NCI-H69 (cell line): ENCODE measurements at regions not wholly inside any gene's neighbourhood (a gene's known extent, or its start where the extent isn't known, plus 50 kb on each side); places are given as distances from the start of the nearest gene placed in this dataset.
A peak's percentile ranks its signal among the peaks of the same experiment; 100 is the strongest.

Experiments used
- DNase-seq: peaks from one replicate; lab custom pipeline; 2025; lab: John Stamatoyannopoulos, UW

DNA sequence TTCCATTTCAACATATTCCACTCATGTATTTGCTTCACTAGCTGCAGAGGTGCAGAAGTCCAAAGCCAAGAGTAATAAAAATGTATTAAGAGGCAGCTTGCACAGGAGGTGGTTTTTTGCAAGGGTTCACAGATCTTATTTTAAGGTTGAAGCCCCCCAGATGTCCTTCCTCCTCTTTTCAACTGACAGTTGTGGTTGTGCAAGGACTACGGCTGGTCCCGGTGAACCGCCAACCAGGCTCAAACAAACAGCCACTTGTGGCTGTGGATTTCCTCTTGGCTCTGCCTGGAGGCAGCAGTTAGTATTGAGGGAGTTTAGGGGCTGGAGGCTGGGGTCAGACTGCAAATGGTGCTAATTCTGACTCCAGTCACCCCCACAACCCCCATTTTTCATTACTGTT is 240.7 kb upstream of the TBC1D5 start:
- no peak for DNase-seq

DNA sequence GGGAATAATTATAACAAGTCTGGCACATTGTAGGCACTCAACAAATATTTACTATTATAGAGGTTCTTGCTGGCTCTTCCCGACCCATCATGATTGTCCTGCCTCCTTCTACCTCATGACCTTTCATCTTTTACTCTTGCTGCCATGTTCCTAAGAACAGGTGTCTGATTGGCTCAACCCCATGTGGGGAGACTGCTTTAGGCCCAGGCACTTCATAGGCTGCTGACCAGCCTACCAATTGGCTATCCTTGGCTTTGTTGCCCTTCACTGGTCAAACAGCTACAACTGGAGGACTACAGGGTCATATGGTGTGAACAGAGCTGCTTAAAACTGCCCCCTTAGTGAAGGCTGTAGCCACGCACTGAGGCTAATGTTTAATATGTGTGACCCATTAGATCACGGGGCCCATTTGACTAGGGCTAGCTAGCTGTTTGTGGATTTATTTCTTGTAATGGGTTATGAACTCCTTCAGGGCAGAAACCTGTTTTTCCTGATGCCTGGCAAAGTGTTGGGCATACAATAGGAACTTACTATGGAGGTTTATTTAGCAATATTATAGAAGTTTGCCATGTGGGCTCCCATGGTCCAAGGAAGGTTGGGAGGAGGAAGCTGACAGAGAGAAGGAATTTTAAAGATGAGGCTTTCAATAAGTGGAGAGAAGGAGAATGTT is 239.9 kb upstream of the TBC1D5 start:
- no peak for DNase-seq

DNA sequence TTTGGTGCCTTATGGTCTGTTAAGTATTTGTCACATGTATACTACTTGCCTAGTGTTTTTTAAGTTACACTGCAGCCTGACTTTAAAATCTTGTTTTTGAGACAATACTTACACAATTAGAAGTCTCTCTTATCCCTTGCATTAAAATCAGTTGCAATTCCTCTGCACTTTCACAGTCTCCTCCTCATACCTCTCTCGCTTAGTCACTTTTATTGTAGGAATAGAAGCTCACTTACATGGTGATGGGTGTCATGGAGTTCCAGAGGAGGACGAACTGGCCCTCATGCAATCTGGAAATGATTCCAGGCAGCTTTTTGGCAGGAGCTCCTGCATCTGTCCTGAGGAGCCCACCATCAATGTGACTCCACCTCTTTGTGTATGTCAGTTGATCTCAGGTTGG is 238.4 kb upstream of the TBC1D5 start:
- DNase-seq, result no peak

DNA sequence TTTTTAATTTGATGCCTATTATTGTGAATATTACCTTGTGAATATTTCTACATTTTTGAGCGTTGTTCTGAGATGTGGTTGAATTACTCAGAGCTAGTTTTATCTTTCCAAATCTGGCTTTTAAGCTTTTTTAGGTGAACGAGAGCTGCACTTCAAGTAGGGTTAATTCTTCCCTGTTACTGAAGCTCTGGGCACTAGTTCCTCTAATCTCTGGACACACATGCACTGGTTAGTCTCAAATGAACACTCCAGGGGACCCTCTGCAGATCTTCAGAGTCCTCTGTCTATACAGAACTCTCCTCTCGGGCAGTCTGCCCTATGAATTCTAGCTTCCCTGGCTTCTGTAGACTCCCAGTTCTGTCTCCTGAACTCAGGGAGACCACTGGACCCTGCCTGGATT is 237.5 kb upstream of the TBC1D5 start:
- no peak for DNase-seq

DNA sequence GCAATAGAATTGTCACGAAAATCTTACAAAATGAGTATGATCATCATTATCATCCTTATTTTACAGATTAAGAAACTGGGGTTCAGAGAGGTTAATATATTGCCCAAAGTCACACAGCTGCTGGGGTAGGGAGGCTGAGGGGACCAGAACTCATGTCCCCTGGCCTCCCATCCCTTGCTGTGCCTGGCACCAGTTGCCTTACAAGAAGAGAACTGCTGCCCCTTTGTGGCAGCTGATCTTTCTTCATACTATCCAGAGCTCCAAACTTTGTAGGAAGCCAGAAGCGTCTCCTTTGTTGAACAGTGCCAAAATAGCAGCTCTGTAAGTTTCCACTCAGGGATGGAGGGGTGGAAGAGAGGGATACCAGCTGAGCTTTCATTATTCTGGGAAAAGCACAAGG is 236.8 kb upstream of the TBC1D5 start:
- DNase-seq, result peak; percentile 35

DNA sequence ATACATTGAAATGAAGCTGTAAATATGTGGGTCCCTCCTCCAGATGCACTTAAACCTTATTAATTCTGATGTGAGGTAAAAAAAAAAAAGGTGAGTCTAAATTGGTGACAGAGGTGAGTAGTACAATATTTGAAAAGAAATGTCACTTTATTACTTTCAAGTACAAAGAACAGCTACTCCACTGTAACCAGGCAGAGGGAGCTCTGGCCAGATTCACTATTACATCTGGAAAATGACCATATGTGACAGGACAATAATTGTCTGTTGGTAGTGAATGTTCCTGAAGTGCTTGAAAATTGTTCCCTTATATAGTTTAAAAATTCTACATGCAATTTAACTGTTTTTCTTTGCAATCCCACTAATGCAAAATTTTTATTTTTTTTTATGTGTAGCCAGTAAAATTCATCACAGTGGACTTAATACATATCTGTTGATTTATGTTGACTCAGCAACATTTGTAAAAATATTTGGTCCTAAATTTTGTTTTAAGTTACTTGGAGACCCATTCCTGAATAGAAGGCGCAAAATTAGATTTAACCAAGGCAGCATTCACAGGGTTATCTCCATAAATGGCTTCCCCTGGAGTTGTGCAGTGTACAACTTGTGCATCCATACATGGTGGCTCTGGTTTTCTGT is 231.9 kb upstream of the TBC1D5 start:
- peak; percentile 41 for DNase-seq

DNA sequence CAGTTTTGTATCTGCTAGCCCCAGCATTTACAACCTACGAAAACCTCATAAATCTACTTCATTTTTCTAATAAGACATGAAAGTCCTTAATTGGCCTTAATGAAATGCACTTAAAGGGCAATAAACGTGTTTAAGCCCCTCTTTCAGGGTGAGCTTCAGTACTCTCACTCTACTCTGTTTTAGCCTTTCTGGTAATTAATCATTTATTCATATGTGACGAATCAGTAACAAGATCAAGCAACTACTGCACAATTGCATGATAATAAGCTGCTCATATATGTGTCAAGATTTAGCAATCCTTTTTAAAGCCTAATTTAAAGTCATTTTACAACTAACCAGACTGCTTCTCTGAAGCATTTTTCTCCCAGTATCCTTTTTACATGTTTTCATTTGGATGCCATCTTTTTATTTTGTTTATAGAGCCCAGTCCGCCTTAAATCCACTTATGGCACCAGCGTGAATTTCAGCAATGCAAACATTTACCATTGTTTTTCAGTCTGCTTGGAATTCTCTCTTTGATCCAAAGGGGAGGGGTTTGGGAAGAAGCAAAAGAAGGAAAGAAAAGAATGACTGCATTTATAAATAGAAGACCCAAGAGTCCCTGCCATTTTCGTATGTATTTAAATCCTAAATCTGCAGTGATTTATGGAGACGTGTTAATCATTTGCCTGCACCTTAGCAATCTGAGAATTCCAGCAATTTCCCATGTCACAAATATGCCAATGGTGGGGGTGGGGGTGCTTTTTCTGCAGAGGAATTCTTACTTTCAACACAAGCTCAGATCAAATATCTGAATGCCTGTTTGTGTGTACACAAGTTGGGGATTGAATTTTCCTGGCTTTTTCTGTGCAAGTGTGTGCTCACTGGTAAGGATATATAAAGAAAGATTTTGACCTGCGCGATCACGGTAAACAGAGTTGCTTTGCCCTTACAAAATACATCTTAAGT is 230.8 kb upstream of the TBC1D5 start:
- DNase-seq, result peak; percentile 81

DNA sequence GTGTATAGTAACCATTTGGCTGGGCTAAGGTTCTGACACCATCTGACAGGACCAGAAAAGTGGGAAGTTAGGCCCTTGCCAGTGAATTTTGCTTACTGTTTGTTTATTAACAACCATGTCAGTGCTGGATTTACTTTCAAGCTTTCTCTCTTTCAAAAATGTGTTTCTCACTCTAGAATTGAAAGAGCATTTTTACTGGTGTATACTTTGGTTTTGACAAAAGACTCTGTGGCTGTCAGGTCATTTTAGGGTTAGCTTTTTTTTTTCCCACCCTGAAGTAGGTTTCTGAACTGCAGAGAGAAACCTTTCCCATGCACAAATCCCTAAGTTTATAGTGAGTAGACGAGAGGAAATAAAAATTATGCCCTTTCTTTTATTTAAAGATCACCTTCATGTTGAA is 230.0 kb upstream of the TBC1D5 start:
- peak; percentile 41 for DNase-seq

DNA sequence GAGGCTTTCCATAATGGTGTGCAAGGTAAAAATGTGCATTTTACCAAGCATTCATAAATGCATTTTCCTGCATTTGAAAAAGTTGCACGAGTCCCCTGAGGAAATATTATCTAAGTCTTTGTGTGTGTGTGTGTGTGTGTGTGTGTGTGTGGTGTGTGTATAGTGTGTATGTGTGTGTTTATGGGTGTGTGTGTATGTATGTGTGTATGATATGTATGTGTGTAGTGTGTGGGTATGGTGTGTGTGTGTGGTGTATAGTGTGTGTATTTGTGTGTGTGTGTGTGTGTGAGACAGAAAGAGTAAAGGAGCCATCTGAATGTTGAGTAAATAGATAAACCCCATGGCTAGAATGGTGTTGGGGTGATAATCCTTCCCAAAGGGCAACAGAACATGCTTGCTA is 229.6 kb upstream of the TBC1D5 start:
- no peak for DNase-seq

DNA sequence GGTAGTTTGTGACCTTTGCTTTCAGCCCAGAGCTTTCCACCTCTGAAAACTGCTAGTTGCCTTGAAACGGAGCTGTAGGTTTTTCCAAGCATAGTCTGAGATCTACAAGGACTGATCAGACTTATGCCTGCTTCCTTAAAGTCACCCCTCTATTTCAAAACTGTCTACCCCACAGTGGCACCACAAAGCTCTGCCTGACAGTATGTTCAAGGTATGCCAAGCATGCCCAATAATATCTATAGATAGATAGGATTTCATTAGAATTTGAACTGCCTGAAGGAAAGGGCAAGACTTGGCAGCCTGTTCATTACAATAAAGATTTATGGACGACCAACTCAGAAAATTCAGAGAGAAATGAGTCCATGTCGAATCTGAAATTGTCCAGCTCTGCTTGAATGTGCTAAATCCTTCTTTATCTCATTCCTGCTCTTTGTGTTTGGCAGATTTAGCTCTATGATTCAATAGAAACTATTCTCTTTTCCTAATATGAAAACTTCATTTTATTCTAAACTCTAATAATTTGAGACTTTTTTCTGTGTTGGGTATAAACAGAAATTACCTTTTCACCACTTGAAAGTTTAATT is 227.6 kb upstream of the TBC1D5 start:
- DNase-seq, result no peak

DNA sequence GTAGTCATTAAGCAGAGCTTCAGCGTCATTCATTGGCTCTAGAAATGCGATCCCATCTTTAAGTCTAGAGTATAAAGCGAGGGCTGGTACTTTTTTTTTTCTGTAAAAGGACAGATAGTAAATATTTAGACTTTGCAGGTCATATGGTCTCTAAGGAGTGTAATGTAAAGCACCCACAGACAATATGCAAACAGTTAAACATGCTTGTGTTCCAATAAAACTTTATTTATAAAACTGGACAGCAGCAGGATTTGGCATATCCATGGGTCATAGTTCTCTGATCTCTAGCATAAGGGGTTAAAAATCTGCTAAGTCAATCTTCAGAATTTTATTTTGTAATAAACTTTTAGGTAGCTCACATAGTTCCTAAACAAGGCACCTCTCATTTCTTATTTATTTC is 226.8 kb upstream of the TBC1D5 start:
- no peak for DNase-seq

DNA sequence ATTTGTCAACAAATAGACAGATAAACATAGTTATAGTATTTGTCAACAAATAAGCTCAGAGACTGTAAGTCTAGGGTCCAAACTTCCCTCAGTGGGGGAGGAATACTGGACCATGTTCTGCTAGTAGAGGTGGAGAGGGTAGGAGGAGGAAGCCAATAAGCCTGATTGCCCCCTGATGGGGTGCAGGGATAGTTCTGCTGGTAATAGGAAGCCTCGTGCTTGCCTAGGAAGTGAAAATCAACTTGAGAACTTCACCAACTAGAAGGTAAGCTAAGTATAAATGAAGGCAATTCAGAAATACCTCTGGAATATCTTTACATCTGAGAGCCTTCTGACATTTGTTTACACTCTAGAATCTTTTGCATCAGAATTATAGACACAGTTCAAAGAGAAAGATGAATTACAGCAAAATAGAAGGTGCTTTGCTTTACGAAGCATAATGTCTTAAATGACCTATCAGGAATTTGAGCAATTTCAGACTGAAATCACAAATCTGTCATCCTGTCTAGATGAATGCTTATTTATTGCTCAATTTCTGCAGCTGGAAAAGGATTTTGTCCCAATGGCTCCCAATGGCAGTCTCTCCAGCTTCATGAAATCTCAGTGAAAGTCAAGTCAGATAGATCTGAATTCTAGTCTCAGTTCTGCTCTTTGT is 225.6 kb upstream of the TBC1D5 start:
- DNase-seq, result no peak

DNA sequence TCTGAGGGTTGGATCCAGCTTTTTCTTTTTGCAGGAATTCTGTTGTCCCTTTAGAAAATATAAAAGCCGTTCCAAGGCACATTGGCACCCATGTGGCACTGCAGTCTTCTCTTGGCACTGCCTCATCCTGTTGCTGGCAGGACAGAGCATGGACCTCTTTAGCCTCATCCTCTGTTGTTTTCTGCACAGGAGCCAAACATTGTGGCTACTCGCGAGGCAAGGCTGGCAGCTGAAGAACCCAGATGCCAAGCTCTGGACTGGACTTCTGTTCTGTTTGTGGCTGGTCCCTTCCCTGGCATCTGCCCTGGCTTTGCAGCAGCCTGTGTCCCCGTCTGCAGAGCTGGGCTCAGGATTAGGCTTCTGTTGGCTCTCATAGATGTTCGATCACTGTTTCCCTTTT is 224.7 kb upstream of the TBC1D5 start:
- no peak for DNase-seq

DNA sequence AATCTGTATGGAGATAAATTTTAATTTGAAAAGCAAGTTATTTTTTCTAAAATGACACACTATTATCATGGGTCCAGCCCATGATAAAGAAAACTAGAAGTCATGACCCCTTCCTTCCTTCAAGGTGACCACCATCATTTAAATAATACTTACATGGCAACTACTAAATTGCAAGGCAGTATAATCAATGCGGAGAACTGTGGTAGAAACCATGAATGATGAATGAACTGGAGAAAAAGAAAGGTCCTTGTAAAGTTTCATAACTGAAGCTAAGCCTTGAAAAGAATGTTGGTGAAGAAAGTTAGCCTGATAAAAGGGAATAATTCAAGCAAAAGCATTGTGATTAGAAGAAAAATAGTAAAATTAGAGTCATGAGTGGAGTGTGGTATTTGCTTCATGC is 222.9 kb upstream of the TBC1D5 start:
- DNase-seq, result no peak

DNA sequence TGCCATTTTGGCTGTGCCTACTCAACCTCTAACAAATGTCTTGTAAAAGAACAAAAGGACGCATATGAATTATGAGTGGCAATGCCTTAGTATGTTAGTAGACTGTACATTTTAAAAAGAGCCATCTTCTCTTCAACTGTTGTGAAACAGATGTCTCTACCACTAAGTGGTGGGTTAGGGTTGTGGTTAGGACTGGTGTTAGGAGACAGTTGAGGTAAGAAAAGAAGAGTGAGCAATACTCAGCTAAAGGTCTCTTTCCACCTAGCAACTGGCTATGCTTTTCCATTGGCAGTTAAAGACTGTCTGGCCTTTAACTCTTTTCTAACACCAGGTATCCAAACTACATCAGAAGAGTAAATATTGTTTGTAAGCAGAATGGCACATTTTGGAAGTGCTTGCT is 221.7 kb upstream of the TBC1D5 start:
- DNase-seq, result no peak

DNA sequence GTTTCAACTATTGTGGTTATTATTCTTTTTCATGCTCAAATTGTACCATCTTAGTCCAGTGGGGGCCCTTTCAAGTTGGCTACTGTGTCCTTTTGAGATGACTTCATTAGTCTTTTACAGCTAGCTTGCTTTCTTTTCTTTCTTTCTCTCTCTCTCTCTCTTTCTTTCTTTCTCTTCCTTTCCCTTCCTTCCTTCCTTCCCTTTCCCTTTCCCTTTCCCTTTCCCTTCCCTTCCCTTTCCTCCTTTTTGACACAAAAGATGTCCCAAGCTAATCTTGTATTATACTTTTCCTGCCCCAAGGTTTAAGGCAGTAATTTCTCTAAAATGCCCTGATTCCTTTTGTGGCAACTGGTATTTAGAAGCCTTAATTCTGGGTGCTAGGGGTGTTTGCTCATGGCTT is 213.0 kb upstream of the TBC1D5 start:
- DNase-seq, result no peak

DNA sequence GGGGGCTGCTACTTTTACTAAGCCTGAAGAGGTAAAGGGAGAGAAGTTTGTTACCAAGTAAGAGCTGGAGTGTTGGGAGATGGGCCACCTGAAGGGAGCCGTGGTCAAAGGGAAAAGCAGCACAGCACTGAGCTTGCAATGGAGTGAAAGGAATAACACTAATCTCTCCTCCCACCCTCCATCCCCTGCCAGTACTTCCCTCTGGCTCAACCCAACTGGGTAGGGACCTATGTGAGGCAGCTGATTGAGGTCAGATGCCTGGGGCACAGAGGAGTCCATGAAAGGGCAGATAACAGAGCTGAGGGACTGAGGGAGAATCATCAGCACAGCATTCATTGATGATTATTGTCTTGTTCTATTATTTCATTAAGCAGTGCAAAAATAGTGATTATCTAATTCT is 212.4 kb upstream of the TBC1D5 start:
- DNase-seq, result no peak

DNA sequence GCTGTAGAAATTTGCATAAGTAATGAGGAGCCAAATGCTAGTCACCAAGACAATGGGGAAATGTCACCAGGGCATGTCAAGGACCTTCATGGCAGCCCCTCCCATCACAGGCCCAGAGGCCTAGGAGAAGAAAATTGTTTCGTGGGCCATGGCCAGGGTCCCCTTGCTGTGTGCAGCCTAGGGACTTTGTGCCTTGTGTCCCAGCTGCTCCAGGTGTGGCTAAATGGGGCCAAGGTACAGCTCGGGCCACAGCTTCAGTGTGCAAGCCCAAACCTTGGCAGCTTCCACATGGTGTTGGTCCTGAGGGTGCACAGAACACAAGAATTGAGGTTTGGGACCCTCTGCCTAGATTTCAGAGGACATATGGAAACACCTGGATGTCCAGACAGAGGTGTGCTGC is 208.8 kb upstream of the TBC1D5 start:
- no peak for DNase-seq

DNA sequence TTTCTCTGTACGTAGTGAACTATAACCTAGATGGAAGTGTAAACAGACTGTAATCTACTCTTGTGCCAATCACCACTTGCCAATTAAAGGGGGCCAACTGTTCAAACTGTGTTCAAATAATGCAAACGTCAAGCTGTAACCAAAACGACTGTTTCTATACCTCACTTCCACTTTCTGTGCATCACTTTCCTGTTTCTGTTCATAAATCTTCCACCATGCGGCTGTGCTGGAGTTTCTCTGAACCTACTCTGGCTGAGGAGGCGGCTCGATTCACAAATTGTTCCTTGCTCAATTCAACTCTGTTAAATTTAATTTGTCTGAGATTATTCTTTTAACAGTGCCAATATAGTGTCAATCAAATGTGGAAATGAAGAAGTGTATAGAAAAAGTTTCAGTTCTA is 206.7 kb upstream of the TBC1D5 start:
- no peak for DNase-seq

DNA sequence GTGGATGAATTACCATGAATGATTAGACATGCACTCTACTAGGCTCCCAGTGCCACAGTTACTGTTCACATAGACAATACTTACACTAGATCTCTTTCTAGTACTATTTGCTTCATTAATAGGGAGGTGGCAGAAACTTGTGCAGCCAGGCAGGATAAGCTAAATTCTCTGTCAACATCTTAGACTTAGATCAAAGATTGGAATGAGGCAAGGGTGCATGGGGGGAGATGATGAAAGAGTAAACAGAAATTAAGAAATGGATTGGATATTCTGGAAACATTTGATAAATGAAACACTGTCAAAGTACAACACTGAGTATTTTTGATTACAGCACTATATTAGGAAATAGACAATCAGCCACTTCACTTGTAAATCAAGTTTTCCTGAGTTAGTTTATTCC is 205.4 kb upstream of the TBC1D5 start:
- DNase-seq, result no peak

DNA sequence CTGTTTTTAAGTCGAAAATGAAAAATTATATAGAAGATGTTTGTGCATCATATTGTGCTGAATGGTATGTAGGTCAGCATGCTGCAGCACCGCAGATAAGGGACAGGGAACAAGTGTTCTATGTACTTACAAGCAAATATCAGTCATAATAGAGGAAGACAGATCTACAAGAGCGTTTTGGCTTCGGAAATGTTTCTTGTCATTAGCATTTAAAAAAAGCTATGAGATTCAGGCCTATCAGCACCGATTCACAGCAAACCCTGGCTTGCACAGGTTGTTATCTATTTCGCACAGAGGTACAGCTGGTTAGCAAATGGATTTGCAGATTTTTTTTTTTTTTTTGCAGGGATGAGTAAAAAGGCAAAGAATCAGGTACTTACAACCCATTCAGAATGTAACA is 204.2 kb upstream of the TBC1D5 start:
- no peak for DNase-seq

DNA sequence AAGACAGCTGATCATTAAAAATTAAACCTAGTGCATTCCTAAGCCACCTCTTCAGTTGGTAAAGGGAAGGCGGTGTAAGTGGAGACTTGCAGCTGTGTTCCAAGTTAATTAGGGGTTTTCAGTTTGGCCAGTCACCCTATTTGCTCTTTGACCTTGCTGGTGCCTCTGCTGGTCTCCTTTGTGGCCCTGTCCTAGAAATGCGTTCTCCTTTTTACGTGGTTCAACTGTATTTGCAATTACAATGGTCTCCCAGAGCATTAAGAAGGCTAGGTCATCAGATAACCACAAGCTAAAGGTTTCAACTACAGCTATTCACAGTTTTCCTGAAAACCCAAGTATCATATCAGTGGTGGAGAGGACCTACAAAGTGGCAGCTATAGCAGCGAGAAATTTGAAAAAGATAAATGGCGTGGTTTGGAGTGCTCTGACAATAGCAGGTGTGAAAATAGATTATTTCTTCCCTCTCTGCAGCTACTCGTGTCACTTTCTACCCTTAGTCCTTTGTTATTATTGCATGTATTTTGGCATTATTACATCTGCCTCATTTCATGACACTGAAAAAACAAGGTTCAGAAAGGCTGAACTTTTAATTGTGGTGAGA is 203.5 kb upstream of the TBC1D5 start:
- DNase-seq, result peak; percentile 2
